ENCODE measurements at regions not wholly inside any gene's neighbourhood (a gene's known extent, or its start where the extent isn't known, plus 50 kb on each side); places are given as distances from the start of the nearest gene placed in this dataset.

DNA sequence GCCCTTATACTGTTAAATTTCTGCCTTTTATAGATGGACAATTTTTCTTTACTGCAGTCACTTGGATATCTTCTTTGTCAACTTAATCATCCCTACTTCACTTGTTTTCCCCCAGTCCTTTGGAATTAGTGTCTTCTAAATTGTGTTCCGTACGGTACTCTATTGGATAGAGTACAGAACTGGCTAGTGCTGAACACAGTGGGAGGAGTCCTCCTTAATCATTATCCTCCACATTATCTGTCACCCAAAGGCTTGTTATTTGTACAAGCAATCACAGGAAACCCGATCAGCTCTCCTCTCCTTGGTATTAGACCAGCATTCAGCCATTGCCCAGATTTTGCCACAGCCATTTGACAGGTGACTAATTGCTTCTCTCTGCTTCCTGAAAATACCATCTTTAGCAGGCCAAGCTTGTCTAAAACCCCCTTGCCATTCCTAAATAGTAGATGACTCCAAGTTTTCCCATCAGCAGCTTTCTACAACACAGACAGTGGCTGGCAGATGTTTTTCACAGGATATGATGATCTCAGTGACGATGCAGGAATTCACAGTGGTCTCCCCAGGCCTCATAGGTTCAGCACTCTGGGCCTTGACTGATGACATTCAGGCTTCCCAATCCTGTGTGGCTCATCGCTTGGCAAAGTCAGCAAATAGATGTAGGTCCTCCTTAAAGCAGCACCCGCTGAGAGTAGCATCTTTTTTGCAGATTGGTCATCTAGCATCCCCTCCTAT lies 216.0 kb upstream of the RGS6 start:
- TF ChIP-seq, protein P1, sequence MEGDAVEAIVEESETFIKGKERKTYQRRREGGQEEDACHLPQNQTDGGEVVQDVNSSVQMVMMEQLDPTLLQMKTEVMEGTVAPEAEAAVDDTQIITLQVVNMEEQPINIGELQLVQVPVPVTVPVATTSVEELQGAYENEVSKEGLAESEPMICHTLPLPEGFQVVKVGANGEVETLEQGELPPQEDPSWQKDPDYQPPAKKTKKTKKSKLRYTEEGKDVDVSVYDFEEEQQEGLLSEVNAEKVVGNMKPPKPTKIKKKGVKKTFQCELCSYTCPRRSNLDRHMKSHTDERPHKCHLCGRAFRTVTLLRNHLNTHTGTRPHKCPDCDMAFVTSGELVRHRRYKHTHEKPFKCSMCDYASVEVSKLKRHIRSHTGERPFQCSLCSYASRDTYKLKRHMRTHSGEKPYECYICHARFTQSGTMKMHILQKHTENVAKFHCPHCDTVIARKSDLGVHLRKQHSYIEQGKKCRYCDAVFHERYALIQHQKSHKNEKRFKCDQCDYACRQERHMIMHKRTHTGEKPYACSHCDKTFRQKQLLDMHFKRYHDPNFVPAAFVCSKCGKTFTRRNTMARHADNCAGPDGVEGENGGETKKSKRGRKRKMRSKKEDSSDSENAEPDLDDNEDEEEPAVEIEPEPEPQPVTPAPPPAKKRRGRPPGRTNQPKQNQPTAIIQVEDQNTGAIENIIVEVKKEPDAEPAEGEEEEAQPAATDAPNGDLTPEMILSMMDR (IDR thresholded peaks at IDR 0.05; ENCODE audit: low read depth, low read length, missing input control), result no peak
- TF ChIP-seq, protein P2, sequence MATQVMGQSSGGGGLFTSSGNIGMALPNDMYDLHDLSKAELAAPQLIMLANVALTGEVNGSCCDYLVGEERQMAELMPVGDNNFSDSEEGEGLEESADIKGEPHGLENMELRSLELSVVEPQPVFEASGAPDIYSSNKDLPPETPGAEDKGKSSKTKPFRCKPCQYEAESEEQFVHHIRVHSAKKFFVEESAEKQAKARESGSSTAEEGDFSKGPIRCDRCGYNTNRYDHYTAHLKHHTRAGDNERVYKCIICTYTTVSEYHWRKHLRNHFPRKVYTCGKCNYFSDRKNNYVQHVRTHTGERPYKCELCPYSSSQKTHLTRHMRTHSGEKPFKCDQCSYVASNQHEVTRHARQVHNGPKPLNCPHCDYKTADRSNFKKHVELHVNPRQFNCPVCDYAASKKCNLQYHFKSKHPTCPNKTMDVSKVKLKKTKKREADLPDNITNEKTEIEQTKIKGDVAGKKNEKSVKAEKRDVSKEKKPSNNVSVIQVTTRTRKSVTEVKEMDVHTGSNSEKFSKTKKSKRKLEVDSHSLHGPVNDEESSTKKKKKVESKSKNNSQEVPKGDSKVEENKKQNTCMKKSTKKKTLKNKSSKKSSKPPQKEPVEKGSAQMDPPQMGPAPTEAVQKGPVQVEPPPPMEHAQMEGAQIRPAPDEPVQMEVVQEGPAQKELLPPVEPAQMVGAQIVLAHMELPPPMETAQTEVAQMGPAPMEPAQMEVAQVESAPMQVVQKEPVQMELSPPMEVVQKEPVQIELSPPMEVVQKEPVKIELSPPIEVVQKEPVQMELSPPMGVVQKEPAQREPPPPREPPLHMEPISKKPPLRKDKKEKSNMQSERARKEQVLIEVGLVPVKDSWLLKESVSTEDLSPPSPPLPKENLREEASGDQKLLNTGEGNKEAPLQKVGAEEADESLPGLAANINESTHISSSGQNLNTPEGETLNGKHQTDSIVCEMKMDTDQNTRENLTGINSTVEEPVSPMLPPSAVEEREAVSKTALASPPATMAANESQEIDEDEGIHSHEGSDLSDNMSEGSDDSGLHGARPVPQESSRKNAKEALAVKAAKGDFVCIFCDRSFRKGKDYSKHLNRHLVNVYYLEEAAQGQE (IDR thresholded peaks at IDR 0.05), result no peak
